T-helper 2 cell treated with Interferon-gamma antibody and Interleukin-4, amounts not matched to agents 100 ng/mL and 5 ng/mL, for 36 hours (primary cell): ENCODE measurements at regions not wholly inside any gene's neighbourhood (a gene's known extent, or its start where the extent isn't known, plus 50 kb on each side); places are given as distances from the start of the nearest gene placed in this dataset.

ENCODE experiments used
- intact Hi-C: fragments of 100-400 bp; cut with micrococcal nuclease; formaldehyde crosslinking; loops from one replicate; pipeline ENCODE4 v1.15.1; 2023

DNA sequence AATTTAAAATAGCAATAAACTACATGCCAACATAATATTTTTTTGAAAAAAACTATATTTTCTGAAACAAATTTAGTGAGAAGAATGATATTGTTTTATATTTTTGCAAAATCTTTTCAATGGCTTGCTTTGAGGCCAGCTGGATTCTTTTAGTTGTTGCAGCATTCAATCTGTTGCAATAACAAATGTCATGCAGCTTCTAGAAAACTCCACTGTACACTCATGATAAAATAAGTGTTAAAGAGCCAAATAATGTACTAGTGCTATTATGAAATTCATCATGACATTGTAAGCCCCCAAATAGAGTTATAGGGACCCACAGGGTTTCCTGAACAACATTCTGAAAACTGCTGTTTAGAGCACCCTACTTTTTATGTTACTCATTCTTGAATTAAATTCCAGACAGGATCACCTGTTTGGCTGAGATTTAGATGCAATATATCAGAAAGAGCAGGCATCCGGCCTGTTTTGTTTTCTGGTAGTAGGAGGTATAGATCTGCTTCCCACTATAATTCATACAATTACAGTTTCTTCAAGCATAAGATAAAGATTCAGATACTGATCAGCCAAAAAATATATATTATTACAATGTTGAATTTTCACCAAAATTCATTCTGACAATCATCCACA lies 703.0 kb upstream of the ZNF385D start:
- intact Hi-C loops: no loop called here

DNA sequence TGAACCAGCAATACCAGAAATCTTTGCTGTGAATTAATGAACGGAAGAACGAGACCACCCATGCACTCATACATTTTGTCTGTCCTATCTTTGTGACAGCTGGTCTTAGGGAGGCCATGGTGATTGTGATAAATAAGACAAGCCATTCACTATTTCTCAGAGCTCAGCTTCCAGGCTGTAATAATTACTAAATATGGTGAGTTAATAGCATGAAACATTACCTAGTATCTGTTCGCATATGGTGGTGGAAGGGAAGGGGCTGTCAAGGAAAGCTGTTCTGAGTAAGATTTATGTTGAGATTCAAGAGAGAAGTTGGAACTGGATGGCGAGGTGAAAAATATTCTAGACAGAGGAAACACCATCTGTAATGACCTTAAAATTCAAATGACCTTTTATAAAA lies 719.0 kb upstream of the ZNF385D start:
- intact Hi-C loops: no loop called here

DNA sequence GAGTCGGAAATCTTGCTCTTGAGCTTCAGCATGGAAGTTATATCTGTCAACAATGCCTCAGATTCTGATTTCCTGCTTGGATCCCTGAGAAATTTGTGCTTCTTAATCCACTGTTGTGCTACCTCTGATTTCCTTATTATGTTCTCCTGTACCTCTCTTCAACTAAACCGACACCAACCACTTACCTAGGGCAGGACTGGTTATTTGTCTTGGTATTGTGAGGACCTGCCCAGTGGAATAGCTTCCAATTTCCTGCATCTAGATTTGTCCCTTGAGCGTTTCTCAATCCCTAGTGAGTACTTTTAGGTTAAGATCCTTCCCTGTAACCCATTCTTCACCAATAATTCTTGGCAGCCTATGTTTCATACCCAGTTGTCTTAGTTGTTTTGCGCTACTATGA lies 720.5 kb upstream of the ZNF385D start:
- intact Hi-C loops: no loop called here

DNA sequence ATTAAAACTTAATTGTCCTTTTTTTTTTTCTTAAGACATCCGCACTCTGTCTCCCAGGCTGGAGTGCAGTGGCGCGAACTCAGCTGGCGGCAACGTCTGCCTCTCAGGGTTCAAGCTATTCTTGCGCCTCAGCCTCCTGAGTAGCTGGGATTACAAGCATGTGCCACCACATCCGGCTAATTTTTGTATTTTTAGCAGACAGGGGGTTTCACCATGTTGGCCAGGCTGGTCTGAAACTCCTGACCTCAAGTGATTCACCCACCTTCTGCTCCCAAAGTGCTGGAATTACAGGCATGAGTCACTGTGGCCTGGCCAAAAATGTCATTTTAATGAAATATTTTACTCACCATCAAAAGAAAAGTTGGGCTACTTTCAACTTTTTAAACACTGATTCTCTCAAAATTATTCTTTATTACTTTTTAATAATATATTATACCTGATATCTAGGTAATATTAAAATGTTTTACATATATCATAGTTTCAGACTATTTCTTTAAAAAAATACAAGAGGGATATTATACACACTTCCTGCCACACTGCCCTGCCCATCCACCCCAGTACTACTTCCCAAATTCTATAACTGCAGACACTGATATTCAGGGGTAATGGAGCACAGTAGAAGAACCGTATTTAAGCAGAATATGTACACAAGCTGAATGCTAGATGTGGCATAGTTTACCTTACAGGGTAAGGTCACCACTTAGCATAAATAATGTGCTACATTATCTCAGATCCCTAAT lies 723.9 kb upstream of the ZNF385D start:
- intact Hi-C loops: no loop called here

DNA sequence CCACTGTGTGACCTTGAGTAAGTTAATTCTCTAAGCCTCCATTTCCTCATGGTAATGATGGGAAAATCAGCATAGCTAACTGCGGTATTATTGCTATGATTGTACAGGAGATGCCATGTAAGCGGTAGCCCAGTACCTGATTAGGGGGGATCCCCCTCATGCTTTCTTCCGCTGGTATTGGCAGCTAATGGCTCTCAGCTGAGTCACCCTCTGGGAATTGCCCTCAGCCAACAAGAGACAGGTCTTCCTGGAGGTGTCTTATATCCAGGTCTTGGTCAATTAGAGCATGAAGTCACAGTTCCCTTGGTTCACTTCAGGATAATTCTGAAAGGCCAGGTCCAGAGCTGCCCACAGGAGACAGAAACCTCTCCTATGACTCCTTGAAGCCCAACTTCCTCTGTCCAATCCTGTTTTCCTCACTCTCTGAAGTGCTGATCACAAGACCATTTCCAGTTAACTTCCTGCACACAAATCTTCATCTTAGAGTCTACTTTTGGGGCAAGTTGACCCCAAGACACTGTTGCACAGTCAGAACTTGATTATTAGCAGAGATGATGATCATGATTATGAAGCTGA lies 724.7 kb upstream of the ZNF385D start:
- intact Hi-C loops: no loop called here

DNA sequence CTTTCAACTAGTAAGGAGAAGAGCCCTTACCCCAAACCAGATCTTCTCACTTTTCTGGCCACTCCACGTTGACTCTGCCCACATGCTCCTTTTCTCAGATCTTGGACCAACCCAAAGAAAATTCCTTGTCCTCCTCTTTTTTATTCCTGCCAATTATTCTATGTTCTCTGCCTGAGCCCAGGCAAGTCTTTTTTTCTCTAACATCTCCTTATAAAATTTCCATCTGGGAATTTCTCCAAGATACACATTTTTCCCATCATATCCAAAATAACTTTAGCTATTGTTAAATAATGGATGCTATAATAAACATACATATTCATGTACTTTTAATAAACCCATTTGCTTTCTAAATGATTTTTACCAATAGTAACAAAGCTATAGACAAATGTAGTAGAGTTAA lies 726.0 kb upstream of the ZNF385D start:
- intact Hi-C loops: no loop called here

DNA sequence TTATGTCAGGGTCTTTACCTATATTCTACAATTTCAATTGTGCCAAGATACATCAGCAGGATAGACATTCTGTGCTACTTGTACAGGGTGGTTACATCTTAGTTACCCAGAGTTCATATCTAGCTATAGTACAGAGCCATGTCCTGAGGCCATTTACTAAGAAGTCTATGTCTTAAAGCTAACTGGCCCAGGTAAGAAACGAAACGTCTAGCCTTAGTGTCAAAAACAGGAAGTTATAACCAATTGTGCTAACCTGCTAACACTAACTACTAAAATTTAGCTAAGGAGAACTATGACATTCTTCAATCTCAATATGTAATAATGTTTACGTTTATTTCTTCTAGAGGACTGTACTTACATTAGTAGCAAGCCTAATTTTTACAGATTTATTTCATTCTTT lies 717.2 kb upstream of the UBE2E2 start:
- intact Hi-C loops: no loop called here

DNA sequence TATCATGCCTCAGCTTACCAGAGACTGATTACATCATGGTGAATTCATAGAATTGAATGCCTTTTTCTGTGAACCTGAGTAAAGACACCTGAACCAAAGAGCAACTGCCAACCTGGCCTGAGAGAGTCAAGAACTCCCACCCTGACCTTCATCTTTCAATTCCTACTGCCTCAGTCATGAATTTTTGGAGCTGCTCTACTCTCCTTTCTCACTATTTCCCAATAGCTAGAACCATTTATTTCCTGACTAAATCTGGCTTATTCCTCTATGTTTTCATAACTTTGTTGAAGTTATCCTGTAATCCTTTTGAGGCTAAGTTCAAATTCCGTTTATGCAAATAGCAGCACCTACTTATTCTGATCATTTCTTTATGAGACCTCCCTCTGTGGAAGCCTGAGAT lies 712.4 kb upstream of the UBE2E2 start:
- intact Hi-C loops: no loop called here

DNA sequence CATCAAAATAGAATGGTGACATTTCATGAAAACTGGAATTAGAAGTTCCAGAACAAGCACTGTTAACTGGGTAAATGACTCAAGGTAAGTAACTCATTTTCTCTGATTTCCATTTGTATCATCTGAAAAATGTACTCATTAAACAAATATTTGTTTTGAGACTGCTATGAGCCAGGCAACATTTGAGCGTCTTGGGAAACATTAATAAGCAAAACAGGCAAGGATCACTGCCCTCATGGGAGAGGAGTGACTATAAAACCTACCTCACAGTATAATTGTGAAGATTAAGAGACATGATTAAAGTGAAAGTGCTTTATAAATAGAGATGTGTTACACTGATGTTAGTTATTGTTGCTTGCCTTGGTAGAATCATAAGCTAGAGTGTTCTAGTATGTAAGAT lies 711.8 kb upstream of the UBE2E2 start:
- intact Hi-C loops: no loop called here

DNA sequence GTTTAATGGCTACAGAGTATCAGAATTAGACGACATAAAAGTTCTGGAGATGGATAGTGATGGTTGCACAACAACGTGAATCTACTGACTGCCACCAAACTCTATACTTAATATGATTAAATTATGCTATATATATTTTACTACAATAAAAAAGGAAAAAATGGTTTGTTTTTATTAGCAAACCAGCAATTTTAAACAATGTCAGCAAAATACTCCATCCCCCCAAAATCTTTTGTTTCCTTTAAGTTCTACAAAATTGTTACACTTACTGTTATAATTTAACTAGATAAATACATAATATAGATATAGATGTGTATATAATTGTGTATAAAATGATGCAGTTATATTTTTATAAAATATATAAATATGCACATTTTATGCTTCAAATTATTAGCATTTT lies 710.8 kb upstream of the UBE2E2 start:
- intact Hi-C loops: no loop called here

DNA sequence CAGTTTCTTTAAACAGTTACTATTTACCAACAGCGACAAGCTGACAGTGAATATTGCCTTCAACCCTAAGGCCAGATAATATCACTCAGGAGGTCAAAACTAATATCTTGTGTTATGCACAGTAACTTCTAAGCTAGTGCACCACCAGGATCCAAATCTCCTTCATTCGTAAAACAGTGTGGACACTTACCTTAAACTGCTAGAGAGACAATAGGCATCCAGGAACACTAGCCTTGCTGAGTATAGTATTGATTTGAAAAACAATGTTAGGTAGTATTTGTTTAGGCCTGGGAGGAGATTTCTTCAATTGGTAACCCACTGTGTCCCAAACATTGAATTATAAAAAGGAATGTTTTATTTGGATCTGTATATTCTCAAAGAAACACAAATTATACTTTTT lies 707.9 kb upstream of the UBE2E2 start:
- intact Hi-C loops: no loop called here

DNA sequence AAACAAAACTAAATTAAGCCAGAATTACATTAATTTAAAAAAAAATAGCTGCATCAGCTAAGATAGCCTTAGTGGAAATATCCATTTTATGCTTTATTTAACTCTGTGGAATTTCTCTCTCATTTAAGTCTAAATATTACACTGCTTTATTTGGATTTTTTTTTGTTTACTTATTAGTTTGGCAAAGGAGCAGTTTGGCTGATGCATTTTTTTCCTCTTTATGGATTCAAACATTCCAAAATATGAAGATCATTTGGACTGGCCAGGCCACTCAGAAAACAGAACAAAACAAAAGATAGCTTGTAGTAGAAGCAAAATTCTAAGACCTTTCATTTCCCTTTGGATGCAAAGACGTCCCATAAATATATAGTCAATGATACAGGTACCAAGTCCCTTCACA lies 707.3 kb upstream of the UBE2E2 start:
- intact Hi-C loops: no loop called here

DNA sequence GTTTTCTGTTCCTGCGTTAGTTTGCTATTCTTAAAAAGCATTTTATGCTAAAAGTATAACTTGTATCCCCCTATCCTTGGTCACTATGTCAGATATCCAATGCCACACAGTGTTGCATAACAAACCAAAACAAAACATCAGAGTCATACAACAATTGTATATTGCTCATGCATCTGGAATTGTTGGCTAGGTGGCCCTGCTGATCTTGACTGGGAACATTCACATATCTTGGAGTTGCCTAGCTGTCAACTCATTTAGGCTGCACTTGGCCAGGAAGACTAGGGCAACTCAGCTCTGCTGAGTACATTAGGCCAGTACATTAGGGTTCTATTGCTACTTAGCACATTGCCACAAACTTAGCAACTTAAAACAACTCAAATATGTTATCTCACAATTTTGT lies 706.5 kb upstream of the UBE2E2 start:
- intact Hi-C loops: no loop called here

DNA sequence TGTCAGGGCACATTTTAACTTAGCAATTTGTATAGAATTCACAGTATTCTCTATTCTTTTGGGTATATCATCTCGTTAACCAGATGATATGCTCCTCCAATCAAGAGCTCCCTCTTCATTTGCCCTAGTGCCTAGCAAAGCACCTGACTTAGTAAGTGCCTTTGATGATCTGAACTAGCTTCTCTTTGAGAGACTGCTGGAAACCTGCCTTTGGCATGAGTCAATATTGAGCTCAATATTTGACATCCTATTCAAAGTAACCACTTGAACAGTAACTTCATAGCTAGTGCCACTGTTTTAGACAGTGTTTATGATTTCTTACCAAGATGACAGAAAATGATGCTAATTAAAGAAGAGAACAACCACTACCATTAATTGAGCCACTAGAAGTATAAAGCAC lies 696.3 kb upstream of the UBE2E2 start:
- intact Hi-C loops: no loop called here

DNA sequence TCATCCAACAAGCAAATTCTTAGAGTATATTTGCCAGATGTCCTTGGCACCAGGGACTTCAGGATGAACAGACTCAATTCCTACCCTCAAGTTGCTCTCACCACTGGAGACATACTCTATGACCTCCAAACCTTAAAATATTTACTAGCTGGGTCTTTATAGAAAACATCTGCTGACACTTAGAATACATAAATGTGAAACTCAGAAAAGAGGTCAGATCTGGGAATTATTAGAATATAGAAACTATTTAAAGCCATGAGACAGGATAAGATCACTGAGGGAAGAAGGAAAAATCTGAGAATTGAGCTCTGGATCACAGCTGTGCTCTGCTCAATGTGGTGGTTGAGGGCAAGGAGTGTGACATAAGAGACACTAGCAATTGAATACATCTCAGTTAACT lies 695.4 kb upstream of the UBE2E2 start:
- intact Hi-C loops: no loop called here

DNA sequence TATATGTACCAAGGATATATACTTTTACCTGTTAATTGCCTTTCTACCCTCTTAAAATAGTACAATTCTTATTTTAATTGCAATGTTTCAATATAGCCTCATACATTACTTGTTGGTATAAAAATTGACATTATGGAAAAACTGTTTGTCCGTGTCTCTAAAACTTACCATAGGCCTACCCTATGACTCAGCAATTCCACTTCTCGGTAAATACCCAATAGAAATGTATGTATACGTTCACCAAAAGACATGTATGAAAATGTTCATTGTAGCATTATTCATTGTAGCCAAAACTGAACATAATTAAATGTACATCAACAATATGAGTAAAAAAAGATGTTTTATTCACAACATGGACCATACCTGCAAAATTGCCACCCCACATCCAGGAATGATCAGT lies 679.2 kb upstream of the UBE2E2 start:
- intact Hi-C loops: no loop called here

DNA sequence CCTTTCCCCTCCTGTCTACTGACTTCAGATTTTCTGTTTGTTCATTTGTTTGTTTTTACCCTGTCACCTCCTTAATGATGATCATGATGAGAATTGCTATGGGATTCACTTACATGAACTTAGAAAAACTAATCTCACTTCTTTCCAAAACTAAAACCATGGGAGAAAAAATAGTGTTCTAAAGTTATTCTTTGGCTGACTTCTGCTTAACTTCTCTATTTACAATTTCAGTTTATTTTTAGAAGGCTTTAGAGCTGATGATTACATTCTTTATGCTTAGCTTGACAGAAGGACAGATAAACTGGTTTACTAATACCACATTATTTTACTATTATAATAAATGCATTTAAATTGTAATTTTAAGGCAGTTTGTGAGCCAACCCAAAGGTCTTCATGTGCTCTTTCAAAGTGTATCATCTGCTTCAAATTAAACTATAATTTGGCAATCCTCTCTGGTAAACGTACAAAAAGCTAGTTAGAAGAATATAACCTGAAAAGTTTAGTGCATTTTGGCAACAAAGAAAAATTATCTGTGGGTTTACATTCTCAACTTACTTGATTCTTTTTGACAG lies 676.8 kb upstream of the UBE2E2 start:
- intact Hi-C loops: no loop called here

DNA sequence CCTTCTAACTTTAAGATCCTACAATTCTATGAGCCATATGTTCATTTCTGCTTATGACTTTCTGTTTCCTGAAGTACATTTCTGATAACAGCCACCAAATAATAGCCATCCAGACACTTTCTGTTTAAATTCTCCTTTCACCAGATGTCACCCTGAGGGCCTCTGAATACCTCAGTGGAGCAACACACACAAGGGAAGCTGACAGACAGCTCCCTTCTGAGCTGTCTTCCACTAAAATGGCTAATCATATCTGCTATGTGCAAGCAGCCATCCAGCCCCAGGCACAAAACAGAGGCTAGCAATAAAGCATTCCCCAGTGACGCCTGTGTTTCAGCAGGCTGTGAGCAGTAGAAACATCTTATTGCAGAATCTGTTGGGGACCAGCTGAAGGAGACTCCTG lies 666.6 kb upstream of the UBE2E2 start:
- intact Hi-C loops: no loop called here

DNA sequence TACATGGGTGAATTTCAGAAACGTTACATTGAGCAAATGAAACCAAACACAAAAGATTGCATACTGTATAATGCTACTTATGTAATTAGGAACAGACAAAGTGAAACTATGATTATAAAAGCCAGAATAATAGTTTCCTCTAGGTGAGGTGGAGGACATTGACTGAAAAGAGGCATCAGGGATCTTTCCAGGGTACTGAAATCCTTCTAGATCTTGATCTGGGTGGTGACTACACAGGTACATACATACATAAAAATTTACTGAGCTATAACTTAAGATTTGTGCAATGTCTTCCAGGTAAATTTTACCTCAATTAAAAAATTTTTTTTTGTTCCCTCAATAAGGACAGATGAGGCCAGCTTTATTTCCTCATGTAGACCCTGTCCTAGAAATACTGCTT lies 665.6 kb upstream of the UBE2E2 start:
- intact Hi-C loops: no loop called here

DNA sequence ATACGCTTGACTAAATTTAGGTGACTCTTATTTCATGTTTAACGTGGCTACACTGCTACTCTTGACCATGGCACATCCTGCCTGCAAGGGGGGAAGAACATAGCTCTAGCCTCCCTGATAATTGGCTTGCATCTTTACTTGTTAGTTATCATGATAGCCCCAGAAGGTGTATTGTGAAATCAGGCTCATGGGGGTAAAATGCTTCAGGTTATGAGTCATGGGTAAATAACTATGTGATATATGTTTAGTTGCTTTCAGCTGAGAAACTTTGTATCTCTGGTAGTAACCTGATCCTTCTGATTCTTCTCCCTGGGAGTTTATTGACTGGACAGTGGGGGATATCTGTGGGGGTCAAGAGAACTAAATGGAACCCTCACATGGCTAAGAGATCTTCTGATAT lies 660.8 kb upstream of the UBE2E2 start:
- intact Hi-C loops: no loop called here

DNA sequence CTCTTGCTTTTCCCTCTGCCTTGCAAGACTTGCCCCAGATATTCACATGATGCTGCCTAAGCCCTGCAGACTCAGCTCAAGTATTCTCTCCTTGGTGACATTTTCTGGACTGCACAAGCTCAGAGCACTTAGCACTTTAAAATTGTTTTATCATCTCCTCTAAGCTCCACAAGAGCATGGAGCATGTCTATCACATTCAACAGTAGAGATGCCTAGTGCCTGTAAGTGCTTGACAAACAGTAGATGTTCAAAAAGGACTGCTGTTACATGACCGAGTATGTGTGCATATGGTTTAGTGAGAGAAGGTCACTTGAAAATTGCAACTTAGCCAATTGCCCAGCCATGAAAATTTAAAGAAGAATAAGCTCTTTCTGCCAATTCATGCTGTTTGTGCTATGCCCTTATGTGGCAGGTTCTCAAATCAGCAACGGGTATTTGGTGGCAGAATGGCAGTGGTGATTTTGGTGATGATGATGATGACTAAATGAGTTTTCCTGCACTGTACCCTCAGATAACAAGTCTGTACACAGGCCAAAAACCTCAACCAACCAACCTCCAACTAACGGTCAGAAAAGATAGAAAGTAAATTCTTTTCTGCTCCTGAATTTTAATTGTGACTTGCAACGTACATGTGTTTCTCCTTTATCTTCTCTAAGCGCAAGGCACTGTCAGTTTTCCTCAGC lies 647.2 kb upstream of the UBE2E2 start:
- intact Hi-C loops: no loop called here

DNA sequence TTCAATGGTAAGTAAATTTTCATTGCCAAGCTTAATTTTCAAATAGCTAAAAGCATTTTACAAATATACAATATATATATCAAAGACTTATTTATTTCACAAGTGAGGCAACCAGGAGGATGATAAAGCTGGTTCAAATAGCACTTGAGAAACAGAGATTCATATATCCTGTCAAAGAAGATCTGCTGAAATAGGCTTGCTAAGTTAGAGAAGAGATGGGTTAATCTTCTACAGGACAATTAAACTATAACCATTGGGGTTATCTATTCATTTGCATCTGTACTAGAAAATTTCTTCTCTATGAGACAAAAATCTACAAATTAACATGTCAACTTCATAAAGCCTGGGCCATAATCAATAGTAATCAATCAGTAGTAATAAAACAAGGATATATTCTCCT lies 637.7 kb upstream of the UBE2E2 start:
- intact Hi-C loops: loop anchor here (2.0 kb wide), 1 partner anchor 395 kb away; no protein-coding TSS in a partner anchor
